ENCODE measurements at regions not wholly inside any gene's neighbourhood (a gene's known extent, or its start where the extent isn't known, plus 50 kb on each side); places are given as distances from the start of the nearest gene placed in this dataset.

- TF ChIP-seq, protein P1, sequence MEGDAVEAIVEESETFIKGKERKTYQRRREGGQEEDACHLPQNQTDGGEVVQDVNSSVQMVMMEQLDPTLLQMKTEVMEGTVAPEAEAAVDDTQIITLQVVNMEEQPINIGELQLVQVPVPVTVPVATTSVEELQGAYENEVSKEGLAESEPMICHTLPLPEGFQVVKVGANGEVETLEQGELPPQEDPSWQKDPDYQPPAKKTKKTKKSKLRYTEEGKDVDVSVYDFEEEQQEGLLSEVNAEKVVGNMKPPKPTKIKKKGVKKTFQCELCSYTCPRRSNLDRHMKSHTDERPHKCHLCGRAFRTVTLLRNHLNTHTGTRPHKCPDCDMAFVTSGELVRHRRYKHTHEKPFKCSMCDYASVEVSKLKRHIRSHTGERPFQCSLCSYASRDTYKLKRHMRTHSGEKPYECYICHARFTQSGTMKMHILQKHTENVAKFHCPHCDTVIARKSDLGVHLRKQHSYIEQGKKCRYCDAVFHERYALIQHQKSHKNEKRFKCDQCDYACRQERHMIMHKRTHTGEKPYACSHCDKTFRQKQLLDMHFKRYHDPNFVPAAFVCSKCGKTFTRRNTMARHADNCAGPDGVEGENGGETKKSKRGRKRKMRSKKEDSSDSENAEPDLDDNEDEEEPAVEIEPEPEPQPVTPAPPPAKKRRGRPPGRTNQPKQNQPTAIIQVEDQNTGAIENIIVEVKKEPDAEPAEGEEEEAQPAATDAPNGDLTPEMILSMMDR (IDR thresholded peaks at IDR 0.05 in 4 of 5, conservative IDR thresholded peaks at IDR 0.05 in 1 of 5) = no peak
- no peak for TF ChIP-seq POLR2A (IDR thresholded peaks at IDR 0.05)
Observed at GRCh38 chr12:115762936-115763335, 514.6 kb downstream of the MED13L start.

Measured in gastrocnemius medialis (tissue), 4 donors.